IMR-90 (cell line): ENCODE measurements at regions not wholly inside any gene's neighbourhood (a gene's known extent, or its start where the extent isn't known, plus 50 kb on each side); places are given as distances from the start of the nearest gene placed in this dataset.

ENCODE experiments used
- POLR2A ChIP-seq: IDR thresholded peaks from 2 replicates; pipeline ENCODE4 v1.6.1; 2012; ENCODE audit warnings: mild to moderate bottlenecking, low read depth, low read length
- RCOR1 ChIP-seq: IDR thresholded peaks from 2 replicates; pipeline ENCODE4 v1.6.1; 2012; ENCODE audit warnings: mild to moderate bottlenecking, low read length, improper control_type of control experiment; ENCODE audit not compliant: insufficient replicate concordance

GRCh38 chr5:56737951-56738606, 77.3 kb upstream of the MAP3K1 start:
- TF ChIP-seq RCOR1 (no peak), POLR2A (no peak)
